Endothelial cell of umbilical vein (primary cell): ENCODE measurements at regions not wholly inside any gene's neighbourhood (a gene's known extent, or its start where the extent isn't known, plus 50 kb on each side); places are given as distances from the start of the nearest gene placed in this dataset.

ENCODE experiments used
- BruUV-seq: library from RNA; stranded (reverse); fragments of 400-500 nt; replicated peaks from 2 replicates; lab custom pipeline; 2021; lab: Mats Ljungman, UMichigan
- CTCF ChIA-PET: fragments of 300-600, 350-600 bp; sonication (Branson Sonifier 250); formaldehyde crosslinking; loops from one replicate; lab custom pipeline; 2021; ENCODE audit warnings: antibody characterized with exemption, inconsistent platforms; lab: Charles Lee
- POLR2A ChIA-PET: fragments of 300-600, 350-600 bp; sonication (Branson Sonifier 250); formaldehyde crosslinking; loops from one replicate; lab custom pipeline; 2021; ENCODE audit warnings: antibody characterized with exemption, inconsistent platforms; lab: Charles Lee
- DNase-seq: peaks from one replicate; pipeline ENCODE4 v3.0.0-alpha.2; 2011; ENCODE audit warnings: low read depth, low spot score
- FAIRE-seq: peaks from 2 replicates; lab custom pipeline; 2011; peaks lifted over from hg19 to GRCh38; lab: Jason Lieb, UNC
- H2AFZ ChIP-seq: 2 replicates; pipeline ENCODE4 v1.6.0; 2012; ENCODE audit warnings: low read depth, low read length, control low read depth, inconsistent platforms
- H3K27ac ChIP-seq: 2 replicates; pipeline ENCODE4 v1.5.1; 2011; ENCODE audit warnings: low read depth, mild to moderate bottlenecking, control low read depth, low read length, moderate library complexity; ENCODE audit not compliant: insufficient read depth
- H3K27me3 ChIP-seq, 2 experiments: 2 replicates each; pipeline versions ENCODE4 v1.6.0 to v1.6.1; 2011; ENCODE audit warnings: low read length in 2 of 2, mixed read lengths in 1 of 2; ENCODE audit not compliant: control insufficient read depth in 2 of 2, insufficient read depth in 2 of 2
- H3K36me3 ChIP-seq, 2 experiments: 2 replicates in 1 of 2; 3 replicates in 1 of 2; pipeline ENCODE4 v1.5.1; 2011; ENCODE audit warnings: low read length in 2 of 2, mild to moderate bottlenecking in 1 of 2, moderate library complexity in 1 of 2; ENCODE audit not compliant: control insufficient read depth in 2 of 2, insufficient read depth in 2 of 2; ENCODE audit errors: extremely low read depth in 1 of 2
- H3K4me1 ChIP-seq: 3 replicates; pipeline ENCODE4 v1.5.1; 2011; ENCODE audit warnings: mild to moderate bottlenecking, low read length; ENCODE audit not compliant: control insufficient read depth, insufficient read depth; ENCODE audit errors: extremely low read depth
- H3K4me2 ChIP-seq: 2 replicates; pipeline ENCODE4 v1.6.1; 2011; ENCODE audit warnings: low read length, control low read depth, mixed read lengths; ENCODE audit not compliant: insufficient read depth
- H3K4me3 ChIP-seq, 3 experiments: fragments of 200-600 bp in 1 of 3; sonication (generic), shearing (Covaris generic) in 1 of 3; replicated peaks in 1 of 3; 2 replicates each; pipeline ENCODE4 v1.5.1; 2011 to 2016; ENCODE audit warnings: control low read depth in 3 of 3, low read length in 3 of 3, mild to moderate bottlenecking in 2 of 3, inconsistent platforms in 1 of 3, low read depth in 1 of 3, moderate library complexity in 1 of 3; ENCODE audit not compliant: insufficient read depth in 1 of 3
- H3K79me2 ChIP-seq: 2 replicates; pipeline ENCODE4 v1.6.0; 2012; ENCODE audit warnings: low read length, inconsistent platforms; ENCODE audit not compliant: control insufficient read depth, insufficient read depth
- H3K9ac ChIP-seq: replicated peaks from 2 replicates; pipeline ENCODE3; 2011; ENCODE audit warnings: low read length, control low read depth; ENCODE audit not compliant: insufficient read depth; ENCODE audit errors: extremely low read depth
- H3K9me1 ChIP-seq: replicated peaks from 3 replicates; pipeline ENCODE4 v1.6.0; 2011; ENCODE audit warnings: mild to moderate bottlenecking, low read length; ENCODE audit not compliant: control insufficient read depth, insufficient read depth; ENCODE audit errors: extremely low read depth
- H3K9me3 ChIP-seq: replicated peaks from 2 replicates; pipeline ENCODE4 v1.5.1; 2012; ENCODE audit warnings: low read length, inconsistent platforms; ENCODE audit not compliant: control insufficient read depth, insufficient read depth
- H4K20me1 ChIP-seq: replicated peaks from 2 replicates; pipeline ENCODE3; 2011; ENCODE audit warnings: mild to moderate bottlenecking, low read length; ENCODE audit not compliant: control insufficient read depth, insufficient read depth; ENCODE audit errors: extremely low read depth
- EZH2 ChIP-seq: IDR thresholded peaks from 2 replicates; pipeline ENCODE4 v1.6.1; 2012; ENCODE audit warnings: borderline replicate concordance, low read depth, mild to moderate bottlenecking, moderate library complexity, low read length, inconsistent platforms; ENCODE audit not compliant: severe bottlenecking
- FOS ChIP-seq: IDR thresholded peaks from 2 replicates; pipeline ENCODE4 v1.6.1; 2011; ENCODE audit warnings: mild to moderate bottlenecking, low read length, moderate library complexity, borderline replicate concordance; ENCODE audit not compliant: insufficient read depth
- GATA2 ChIP-seq: IDR thresholded peaks from 2 replicates; pipeline ENCODE4 v1.7.0; 2011; ENCODE audit warnings: low read depth, mild to moderate bottlenecking, moderate library complexity, mixed read lengths, low read length; ENCODE audit not compliant: insufficient read length, insufficient read depth
- JUN ChIP-seq: IDR thresholded peaks from 2 replicates; pipeline ENCODE4 v1.6.1; 2011; ENCODE audit warnings: borderline replicate concordance, low read depth; ENCODE audit not compliant: insufficient read length, insufficient read depth
- MAX ChIP-seq: IDR thresholded peaks from 2 replicates; pipeline ENCODE4 v1.6.1; 2011; ENCODE audit not compliant: insufficient read depth, insufficient read length
- MYC ChIP-seq: IDR thresholded peaks from one replicate; pipeline ENCODE4 v1.6.1; 2011; ENCODE audit warnings: mild to moderate bottlenecking, low read depth, low read length
- POLR2A ChIP-seq: IDR thresholded peaks from 2 replicates; pipeline ENCODE4 v1.6.1; 2012; ENCODE audit warnings: low read depth, mild to moderate bottlenecking, control low read depth, low read length
- POLR2AphosphoS5 ChIP-seq: IDR thresholded peaks from 2 replicates; pipeline ENCODE4 v1.6.1; 2012; ENCODE audit warnings: low read depth, mild to moderate bottlenecking, control low read depth, low read length, moderate library complexity; ENCODE audit not compliant: insufficient read depth
- dilution Hi-C: fragments of 300-500 bp; cut with MboI; formaldehyde crosslinking; loops from one replicate; pipeline ENCODE4 v1.15.0; 2019; ENCODE audit warnings: low sequenced_read_pairs; ENCODE audit not compliant: extremely low pct_ligation_motif_present
- intact Hi-C: fragments of 100-400 bp; cut with micrococcal nuclease; formaldehyde crosslinking; loops from one replicate; pipeline ENCODE4 v1.10.0; 2022
- TF ChIP-seq, protein P1 (sequence below), 2 donors: IDR thresholded peaks; 1 replicate in 1 of 2; 2 replicates in 1 of 2; pipeline ENCODE4 v1.5.1; 2011; ENCODE audit warnings: low read length in 2 of 2, mild to moderate bottlenecking in 2 of 2, moderate library complexity in 2 of 2, control low read depth in 1 of 2, inconsistent platforms in 1 of 2, low read depth in 1 of 2; ENCODE audit not compliant: insufficient read depth in 1 of 2; ENCODE audit errors: extremely low read depth in 1 of 2

DNA sequence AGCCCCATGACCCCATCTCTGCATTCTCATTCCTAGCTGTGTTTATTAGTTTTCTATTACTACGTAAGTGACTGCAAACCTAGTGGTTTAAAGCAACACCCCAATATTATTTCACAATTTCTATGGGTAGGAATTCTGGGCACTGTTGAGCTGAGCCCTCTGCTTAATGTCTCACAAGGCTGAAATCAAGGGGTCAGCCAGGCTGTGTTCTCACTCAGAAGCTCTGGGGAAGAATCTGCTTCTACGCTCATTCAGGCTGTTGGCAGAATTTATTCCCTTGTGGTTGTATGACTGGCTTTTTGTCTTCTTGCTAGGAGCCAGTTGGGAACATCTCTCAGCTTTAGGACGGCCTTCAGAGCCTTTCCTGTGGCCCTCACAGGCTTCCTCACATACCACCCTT lies 181.0 kb downstream of the GIPC2 start:
- FAIRE-seq (no peak), DNase-seq (no peak)
- no peaks in the 10 kb centered on the region for H3K9me3 ChIP-seq
- no TSS peak for BruUV-seq
- H3K36me3 ChIP-seq = no peaks in the 10 kb centered on the region
- ChIA-PET CTCF (no interaction called here), POLR2A (no interaction called here)
- no peak for TF ChIP-seq JUN
- no peak for TF ChIP-seq FOS
- no peak for TF ChIP-seq POLR2AphosphoS5
- TF ChIP-seq MYC = no peak
- TF ChIP-seq POLR2A = no peak
- no peak for TF ChIP-seq EZH2
- TF ChIP-seq, protein P1, sequence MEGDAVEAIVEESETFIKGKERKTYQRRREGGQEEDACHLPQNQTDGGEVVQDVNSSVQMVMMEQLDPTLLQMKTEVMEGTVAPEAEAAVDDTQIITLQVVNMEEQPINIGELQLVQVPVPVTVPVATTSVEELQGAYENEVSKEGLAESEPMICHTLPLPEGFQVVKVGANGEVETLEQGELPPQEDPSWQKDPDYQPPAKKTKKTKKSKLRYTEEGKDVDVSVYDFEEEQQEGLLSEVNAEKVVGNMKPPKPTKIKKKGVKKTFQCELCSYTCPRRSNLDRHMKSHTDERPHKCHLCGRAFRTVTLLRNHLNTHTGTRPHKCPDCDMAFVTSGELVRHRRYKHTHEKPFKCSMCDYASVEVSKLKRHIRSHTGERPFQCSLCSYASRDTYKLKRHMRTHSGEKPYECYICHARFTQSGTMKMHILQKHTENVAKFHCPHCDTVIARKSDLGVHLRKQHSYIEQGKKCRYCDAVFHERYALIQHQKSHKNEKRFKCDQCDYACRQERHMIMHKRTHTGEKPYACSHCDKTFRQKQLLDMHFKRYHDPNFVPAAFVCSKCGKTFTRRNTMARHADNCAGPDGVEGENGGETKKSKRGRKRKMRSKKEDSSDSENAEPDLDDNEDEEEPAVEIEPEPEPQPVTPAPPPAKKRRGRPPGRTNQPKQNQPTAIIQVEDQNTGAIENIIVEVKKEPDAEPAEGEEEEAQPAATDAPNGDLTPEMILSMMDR (IDR thresholded peaks at IDR 0.05; ENCODE audit: extremely low read depth in 1 of 2, insufficient read depth in 1 of 2, low read depth in 1 of 2, low read length in 2 of 2) = no peak
- no peak for TF ChIP-seq MAX
- TF ChIP-seq GATA2 = no peak
- no peak overlapping the region for H3K9ac ChIP-seq
- no peak overlapping the region for H3K4me3 ChIP-seq
- no peak overlapping the region for H3K4me2 ChIP-seq
- peaks cover 3 to 9% of the 10 kb centered on the region in 2 experiments for H3K27me3 ChIP-seq
- H4K20me1 ChIP-seq = no peaks in the 10 kb centered on the region
- no peak overlapping the region for H2AFZ ChIP-seq
- H3K4me1 ChIP-seq = no peaks in the 10 kb centered on the region
- dilution Hi-C loops (no loop called here), intact Hi-C loops (no loop called here)
- no peak overlapping the region for H3K27ac ChIP-seq
- no peaks in the 10 kb centered on the region for H3K79me2 ChIP-seq
- H3K9me1 ChIP-seq = no peaks in the 10 kb centered on the region
